GM18861 (cell line): ENCODE measurements at regions not wholly inside any gene's neighbourhood (a gene's known extent, or its start where the extent isn't known, plus 50 kb on each side); places are given as distances from the start of the nearest gene placed in this dataset.
"Not testable (repeated sequence)": the region's sequence is repeated elsewhere in the genome, so short reads cannot be mapped to it uniquely, and the experiment has no call there.

Experiments
- ATAC-seq: cut with Tn5 transposase; IDR thresholded peaks from one replicate; pipeline ENCODE4 v1.9.1; 2021; ENCODE audit not compliant: unreplicated experiment

DNA sequence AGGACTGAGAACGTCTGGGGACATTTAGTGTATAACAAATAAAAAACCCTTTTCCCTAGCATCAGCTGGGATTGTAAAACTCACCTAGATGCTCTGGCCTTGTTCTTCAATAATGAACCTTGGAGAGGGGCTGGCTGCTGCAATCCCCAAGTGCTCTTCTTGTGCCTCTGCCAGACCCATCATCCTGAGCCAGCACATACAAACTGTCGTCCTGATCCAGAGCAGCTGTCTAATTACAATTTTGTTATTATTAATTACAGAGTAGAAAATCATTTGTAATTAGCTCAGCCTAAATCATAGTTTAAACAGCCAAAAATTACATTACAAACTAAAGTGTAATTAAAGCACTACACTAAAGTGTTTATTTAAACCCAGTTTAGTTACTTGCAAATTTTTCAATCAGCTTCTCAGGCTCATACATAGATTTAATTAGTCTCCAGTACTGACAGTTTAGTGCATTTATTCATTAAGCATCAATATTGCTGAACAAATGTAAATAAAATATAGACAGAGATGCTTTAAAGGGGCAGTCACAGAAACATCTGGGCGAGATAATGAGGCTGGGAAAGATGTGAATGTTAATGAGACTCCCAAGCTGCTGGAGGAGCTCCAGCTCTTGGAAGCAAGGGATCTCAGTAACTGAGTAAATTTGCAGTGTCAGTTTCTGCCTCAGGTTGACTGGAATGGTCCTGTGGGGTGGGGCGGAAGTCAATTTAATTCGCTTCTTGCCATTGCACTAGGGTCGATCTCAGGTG is 632.3 kb upstream of the TLE4 start:
- no peak for ATAC-seq

DNA sequence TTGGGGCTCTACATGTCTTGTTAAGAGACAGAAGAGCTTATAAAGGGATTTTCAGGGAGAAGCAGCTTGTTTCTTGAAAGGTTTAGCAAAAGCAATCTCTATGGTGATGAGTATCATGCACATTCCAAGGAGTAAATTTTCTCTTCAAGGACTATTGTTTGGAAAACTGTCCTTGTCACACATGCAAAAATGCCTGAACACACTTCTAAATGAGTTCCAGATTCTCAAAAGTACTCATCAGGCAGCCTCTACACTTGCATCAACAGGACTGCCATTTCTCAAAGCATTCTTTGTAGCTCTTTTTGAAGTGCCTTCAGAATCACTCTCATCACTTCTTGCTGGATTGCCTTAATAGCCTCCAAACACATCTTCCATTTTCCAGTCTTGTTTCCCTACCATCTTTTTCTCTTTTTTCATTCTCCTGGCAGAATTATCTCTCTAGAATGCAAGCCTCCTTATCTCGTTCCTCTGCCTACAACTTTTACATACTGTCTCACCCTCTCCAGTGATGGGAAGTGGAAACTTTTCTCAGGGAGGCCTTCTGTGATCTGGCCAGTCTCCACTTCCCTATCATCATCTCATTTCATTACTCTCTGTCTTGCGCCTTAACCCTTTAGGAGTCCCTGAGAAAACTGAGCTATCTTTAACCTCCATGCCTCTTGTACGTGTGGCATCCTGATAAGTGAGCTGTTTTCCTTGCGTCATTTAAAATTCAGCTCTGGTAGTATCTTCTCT is 631.5 kb upstream of the TLE4 start:
- ATAC-seq: no peak

DNA sequence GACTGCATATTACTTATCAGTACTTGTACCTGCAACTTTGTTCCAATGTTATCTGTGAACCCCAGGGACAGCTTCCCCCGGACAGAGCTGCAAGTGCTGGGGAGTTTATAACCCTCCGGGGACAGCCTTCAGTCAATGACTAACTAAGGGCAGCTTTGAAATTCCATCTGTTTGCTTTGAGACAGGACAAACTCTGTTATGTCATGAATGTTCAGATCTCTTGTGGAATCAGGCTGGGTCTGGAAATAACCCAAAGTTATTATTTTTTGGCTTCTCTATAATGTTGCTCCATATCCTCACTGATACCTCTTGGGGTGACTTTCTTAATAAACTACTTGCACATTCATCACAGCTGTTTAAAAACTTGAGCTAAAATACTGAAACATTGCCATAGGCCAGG is 617.5 kb upstream of the TLE4 start:
- no peak for ATAC-seq

GRCh38 chr9:78958892-78959291 is 612.9 kb upstream of the TLE4 start:
- ATAC-seq: no peak

GRCh38 chr9:78962156-78962555 is 609.6 kb upstream of the TLE4 start:
- no peak for ATAC-seq

GRCh38 chr9:78963911-78964310 is 607.9 kb upstream of the TLE4 start:
- no peak for ATAC-seq

DNA sequence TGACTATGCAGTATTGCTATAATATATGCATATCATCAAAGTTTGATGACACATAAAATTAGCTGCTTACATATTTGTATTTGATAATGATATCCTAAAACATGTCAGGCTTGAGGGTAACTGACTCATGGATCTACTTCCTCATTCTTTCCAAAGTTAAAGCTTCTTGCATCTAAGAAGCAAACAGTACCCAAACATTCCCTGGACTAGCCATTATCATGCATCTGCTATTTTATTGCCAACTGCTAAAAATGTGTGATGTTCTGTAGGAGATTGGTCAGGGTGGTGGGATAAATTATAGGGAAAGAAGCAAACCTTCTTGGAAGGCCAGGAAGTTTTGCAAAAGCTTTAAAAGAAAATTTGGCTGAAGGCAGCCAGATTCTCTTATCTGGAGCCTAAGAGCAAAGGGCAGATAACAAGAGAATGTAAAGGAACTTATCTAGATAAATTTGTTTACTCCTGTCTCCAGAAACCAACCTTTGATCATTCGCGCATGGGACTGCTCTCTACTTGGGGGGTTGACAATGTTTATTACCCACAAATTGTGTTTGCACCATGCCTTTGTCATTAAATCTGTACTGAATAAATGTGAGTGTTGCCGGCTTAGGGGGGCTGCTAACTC is 604.1 kb upstream of the TLE4 start:
- ATAC-seq: no peak

GRCh38 chr9:78970375-78970774 is 601.4 kb upstream of the TLE4 start:
- ATAC-seq: no peak

DNA sequence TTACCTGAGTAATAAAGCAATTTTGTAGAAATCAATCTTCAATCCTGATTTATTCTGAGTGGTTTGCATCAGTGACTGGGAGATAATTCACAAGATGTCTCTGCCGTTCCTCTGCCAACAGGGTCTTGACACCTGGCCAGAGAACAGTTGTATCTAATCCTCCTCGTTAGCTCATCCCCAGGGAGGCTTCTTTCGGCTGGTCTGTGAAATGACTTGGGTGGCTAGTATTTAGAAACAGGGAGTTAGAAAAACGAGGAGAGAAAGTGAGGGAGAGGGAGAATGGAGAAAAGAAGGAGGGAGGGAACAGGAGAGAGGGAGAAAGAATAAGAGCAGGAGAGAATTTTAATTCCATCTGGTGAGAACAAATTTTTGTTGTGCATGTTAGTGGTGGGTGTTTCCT is 600.2 kb upstream of the TLE4 start:
- ATAC-seq: no peak

DNA sequence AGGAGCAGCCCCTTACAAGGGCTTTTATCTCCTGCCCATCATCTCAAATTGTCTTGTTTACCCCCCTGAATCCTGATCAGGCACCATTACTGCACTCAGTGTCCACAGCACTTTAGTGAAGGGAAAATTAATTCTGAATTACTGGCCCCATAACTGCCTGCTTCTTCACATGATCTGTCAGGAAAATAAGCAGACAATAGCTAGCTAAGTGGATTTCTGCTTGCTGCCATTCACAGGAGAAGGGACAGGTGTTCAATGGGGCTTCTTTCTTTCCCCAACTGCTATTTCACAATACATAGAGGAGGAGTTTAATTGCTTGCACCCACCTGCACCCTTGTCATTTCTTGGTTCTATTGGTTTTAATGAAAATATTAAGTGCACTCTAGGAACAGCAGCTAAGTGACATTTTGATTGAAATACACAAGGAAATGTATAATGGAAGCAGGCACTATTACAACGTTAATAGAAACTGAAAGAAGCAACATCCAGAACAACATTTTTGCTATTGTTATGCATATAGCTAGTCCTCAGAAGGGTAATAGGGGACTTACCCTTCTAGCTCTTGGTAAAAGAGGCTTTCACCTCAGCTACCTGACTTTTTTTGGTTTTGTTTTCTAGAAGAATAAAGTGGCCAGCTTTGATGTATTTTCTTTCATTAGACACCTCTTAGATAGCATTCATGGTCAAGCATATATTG is 599.3 kb upstream of the TLE4 start:
- no peak for ATAC-seq

DNA sequence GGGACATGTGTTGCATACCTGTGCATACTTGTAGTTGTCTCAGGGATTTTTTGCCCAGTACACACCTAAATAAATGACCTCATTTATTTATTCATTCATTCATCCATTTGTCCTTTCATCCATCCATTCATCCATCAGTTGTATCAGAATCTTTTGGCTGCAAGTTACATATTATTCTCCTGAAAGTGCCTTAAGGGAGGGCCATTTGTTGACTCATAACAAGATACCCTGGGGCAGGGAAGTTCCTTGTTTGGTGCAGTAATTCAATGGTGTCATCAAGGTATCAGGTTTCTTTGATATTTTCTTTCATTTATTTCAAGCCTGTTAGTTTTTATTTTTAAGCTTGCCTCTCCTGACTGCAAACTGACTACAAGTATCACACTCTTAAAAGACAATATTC is 597.9 kb upstream of the TLE4 start:
- ATAC-seq: no peak

DNA sequence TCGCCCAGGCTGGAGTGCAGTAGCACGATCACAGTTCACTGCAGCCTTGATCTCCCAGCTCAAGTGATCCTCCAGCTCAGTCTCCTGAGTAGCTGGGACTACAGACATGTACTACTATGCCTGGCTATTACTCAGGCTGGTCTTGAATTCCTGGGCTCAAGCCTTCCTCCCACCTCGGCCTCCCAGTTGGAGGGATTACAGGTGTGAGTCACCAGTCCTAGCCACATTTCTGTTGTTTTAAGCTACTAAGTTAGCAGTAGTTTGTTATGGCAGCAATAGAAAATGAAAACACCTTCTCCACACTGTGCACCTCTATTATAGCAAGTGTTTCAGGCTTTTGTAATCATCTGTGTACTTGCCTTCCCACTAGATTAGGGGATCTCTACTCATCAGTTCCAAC is 588.9 kb upstream of the TLE4 start:
- no peak for ATAC-seq

GRCh38 chr9:78985084-78985738 is 586.6 kb upstream of the TLE4 start:
- ATAC-seq: no peak

GRCh38 chr9:78986446-78986845 is 585.3 kb upstream of the TLE4 start:
- ATAC-seq: no peak

GRCh38 chr9:78989031-78989658 is 582.6 kb upstream of the TLE4 start:
- ATAC-seq: no peak

DNA sequence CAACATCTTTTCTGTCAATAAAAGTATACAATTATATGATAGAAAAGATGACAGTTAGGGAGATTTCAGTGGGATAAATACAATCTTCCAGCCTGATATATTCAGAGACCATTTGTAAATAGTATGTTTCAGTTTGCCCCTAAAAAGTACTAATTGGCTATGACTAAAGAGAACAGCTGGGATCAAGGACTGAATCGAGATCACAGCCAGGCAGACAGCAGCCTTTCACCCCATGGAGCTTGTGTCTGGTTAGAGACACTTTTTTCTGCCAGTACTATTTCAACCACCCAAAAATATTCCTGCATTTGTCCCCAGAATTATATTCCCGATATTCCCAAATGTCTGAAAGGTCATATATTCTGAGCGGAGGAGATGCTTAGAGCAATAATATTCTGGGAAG is 577.3 kb upstream of the TLE4 start:
- no peak for ATAC-seq

GRCh38 chr9:78994974-78995373 is 576.8 kb upstream of the TLE4 start:
- ATAC-seq: not testable (repeated sequence)

GRCh38 chr9:78997296-78997695 is 574.5 kb upstream of the TLE4 start:
- ATAC-seq: no peak

- ATAC-seq: no peak
These were observed 571.3 kb upstream of the TLE4 start for GRCh38 chr9:79000230-79001002.

- ATAC-seq: no peak
These were observed 570.8 kb upstream of the TLE4 start for GRCh38 chr9:79001012-79001411.
